Fibroblast of the conjunctiva (primary cell): ENCODE measurements at regions not wholly inside any gene's neighbourhood (a gene's known extent, or its start where the extent isn't known, plus 50 kb on each side); places are given as distances from the start of the nearest gene placed in this dataset.

ENCODE experiments used
- DNase-seq: peaks from one replicate; pipeline ENCODE4 v3.0.0-alpha.2; 2010; ENCODE audit warnings: low read depth

DNA sequence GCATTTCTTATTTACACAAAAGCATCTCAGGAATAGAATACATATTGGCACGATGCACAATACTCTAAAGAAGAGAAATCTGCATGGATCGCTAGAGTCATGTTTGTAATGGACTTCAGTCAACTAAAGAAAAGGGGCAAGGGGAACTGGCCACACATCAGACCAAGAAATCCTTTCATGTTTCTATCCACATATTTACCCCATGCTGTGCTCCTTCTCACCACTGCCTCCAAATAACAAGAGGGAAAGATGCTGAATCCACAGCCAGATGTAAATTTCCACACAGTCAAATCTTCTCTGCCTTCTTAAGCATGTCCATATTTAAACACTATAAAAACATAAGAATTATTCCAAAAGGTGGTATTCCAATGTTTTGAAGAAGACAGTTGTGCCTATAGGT lies 67.6 kb downstream of the COX18 start:
- DNase-seq, result no peak

DNA sequence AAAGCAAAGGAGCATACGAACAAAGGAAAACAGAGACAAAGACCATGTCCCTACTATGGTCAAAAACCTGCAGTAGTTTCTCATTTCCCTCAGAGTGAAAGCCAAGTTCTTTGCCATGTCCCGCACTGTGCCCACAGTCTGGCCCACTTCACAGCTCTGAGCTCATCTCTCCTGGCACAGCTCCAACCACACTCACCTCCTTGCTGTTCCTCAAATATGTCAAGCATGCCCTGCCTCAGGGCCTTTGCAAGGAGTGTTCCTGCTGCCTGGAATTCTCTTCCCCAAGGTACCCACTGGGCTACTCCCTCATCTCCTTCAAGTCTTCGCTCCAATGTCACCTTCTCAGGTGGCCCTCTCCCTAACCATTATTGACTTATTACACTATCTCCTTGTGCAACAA lies 72.1 kb downstream of the COX18 start:
- no peak for DNase-seq

DNA sequence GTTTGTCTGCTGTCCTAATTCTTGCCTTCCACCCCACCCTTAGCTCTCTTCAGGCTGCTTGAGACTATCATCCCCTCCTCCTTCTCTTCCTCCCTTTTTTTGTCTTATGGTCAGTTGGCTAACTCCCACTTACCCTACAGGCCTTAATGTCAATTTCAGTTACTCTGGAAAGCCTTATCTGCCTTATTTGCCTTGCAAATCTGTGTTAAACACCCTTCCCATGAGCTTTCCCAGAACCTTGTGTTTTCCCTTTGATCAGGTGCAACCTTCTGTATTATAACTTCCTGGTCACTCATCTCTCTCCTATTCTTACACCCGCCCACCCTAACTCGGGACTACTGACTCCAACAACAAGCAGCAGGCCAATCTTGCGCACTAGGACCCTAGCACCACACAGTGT lies 74.8 kb downstream of the COX18 start:
- DNase-seq, result no peak

DNA sequence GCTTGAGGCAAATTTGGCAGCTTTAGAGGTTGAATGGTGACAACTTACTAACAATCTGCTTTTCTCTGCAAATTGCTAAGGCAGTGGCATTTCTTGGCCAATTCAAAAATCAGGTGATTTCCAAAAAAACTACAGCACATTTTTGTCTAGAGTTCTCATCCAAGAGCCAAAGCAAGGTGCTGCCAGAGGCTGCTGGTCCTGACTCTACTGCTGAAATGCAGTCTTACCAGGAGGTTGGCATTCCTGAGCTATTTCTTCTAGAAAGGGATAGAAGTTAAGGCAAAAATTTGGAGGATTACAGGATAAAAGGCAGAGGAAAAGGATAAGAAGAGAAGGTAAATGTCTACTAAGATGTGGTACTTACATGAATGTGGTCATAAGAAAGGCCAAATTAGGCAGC lies 75.6 kb downstream of the COX18 start:
- DNase-seq, result no peak

DNA sequence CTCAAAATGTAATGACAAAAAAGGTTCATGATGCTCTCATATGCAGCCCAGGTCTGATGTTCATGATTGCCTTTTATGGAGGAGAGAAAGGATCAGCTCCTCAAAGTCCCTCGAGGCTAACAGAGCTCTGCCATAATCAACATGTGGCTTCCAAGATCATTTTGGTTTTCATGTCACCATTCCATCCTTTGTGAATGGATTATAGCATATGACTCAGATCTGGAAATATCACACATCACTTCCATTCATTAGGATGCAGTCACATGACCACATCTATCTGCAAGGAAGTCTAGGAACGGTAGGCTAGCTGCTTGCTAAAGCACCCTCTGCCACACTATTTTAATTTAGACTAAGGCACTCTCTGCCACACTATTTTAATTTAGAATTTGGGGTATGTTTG lies 77.6 kb downstream of the COX18 start:
- DNase-seq, result no peak

DNA sequence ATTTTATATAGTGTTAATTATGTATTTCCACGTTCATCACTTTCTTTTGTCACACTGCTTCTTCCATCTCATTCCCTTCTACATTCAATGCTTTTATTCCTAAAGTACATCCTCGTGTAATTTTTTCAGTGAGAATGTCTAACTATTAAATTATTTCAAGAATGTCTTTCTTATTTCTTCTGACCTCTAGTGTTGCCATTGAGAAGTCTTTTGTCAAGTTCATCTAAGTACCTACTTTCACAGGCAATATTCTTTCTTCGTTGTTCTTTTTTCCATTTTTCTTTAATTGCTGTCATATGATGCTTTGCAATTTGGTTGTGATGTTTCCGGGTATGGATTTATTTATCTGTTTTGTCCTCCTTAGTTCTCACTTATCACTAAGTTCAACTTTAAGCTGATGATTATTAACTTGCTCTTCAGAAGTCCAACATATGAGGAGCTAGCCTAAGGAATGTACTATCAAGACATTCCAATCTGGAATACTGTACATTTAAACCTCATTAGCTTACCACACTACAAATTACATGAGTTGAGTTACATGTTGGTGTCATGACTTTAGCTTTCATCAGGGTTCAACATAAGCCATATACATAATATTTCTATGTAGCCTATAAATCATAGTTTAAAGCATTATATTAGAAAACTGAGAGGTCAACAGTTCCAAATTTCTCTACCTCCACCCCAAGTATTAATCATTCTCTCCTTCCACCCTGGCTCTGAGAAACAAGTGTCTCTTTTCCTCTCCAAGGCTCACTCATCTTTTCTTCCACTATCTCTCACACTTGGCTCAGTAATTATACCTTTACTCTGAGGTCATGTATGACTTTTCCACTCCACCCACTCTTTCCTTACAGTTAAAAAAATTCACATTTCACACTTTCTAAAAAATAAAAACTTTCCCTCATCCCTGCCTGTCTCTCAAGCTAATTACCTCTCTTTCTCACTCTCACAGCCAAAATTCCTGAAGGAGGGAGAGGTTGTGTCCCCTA lies 81.5 kb downstream of the COX18 start:
- no peak for DNase-seq

DNA sequence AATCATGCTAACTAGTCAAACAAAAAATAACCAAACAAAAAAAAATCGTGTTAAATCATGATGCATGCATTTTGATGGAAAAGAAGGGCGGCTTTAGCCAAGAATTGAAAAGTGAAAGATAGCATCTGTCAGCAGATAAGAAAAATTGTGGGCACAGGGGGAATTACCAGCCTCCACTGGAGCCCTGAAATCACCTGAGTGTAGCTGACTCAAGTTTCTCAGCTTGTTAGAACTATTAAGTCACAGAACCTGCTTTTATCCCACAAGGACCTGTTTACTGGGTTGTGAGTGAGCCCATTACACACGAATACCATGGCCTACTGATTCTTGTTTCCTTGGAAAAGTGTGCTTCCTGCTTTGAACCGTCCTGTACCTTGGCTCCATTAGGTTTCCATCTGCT lies 85.2 kb downstream of the COX18 start:
- no peak for DNase-seq

DNA sequence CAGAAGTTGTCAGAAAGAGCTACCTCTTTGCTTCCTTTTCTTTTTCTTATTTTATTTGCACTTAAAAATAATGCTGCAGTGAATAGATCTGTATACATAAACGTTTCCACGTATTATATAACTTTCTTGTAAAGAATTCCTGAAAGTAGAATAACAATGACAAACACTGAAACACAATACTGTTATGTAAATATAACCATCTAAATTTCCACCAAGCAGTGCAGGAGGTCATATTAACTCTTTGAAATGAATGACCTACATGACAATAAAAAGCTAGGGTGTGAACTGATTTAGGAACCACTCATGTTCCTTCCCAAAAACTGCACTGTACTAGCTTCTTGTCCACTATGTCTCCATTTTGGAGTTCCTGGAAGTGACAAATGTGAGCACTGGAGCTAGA lies 85.8 kb downstream of the COX18 start:
- no peak for DNase-seq

DNA sequence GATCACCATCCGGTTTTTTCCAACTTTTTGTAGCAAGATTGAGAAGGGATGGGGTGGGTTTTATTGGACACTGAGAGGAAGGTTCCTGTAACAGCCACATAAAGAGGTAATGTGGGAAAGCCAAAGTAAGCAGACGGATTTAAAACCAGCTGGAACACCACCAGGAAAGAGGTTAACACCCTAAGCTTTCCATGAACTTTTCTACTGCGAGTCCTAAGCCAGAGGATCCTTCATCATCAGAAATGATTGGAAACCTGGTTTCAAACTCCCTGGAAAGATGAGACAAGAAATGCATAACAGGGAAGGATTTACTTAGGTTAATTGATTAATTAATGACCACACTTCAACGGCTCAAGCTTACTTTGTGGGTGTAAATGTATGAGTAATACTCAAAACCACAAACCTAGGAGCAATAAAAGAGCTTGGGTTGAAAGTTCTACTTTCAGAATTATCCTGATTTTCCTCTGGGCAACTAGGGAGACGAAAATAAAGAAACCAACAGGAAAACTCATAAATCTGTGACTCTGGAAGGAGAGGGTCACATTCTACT lies 91.5 kb downstream of the COX18 start:
- DNase-seq, result no peak

DNA sequence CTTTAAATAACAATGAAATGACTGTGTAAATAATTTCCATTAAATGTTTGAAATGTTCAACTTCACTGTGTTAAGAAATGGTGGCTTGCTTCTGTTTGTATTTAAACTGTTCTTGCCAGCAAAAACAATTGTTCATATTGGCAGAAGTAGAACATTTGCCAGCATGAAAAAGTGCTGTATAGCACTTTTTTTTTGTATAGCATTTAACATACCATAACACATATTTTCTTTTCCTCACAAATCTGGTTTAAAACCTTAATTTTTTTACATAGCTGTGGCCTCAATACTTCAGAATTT lies 94.1 kb downstream of the COX18 start:
- DNase-seq, result no peak

DNA sequence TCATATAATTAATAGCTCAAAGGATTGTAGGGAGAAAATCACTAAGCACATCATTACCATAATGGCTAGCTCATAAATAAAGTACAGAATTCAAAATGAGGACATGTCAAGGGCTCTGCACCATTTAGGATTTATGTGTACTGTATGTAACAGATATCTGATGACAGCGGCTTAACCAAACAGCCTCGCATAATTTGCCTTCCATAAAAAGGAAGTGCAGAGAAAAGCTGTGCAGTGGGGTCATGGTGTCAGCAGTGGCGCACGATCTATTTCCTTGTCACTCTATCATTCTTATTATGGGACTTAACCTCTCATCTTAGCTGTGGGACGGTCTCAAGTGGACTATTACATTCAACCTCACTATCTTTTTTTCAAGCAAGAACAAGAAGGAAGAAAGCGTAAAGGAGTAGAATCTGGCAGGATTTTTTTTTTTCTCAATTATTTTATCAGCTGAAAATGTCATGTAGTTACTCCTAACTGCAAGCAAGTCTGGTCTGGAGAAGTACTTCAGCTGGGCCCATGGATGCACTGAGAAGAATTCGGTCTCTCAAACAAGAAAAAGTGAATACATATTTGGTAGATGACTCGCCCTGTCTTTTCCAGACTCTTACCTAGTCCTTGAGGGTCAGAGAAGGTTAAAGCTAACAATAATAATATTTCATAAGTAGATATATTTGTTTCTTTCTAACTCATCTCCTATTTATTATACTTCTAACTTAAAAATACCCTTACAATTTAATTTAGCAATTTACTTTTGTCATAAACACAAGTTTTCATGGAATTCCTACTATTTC lies 94.6 kb downstream of the COX18 start:
- no peak for DNase-seq

DNA sequence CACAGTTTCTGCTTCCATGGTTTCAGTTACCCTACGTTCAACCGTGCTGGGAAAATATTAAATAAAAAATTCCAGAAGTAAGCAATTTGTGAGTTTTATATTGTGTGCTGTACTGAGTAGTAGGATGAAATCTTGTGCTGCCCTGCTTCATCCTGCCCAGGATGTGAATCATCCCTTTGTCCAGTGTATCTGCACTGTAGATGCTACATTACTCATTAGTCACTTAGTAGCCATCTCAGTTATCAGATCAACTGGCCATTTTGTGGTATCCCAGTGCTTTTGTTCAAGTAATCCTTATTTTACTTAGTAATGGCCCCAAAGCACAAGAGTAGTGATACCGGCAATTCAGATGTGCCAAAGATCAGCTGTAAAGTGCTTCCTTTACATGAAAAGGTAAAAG lies 97.9 kb downstream of the COX18 start:
- DNase-seq, result peak; percentile 27

DNA sequence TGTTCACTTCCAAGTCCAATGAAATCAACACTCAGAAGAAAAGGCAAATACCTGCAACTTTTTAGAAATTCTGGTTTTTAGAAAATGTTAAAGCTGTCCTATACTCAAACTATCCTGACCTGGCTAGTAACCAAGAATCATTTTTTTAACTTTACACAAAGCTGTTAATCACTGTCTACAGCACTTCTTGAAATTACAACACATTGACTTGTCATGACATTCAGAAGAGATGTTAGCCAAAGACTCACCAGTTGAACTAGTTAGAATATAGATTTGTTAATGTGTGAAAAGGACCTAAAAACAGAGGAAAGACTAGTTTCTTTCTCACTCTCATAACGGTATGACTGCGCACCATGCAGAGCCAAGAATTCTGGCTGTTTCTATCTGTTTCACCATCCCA lies 98.8 kb downstream of the COX18 start:
- no peak for DNase-seq

DNA sequence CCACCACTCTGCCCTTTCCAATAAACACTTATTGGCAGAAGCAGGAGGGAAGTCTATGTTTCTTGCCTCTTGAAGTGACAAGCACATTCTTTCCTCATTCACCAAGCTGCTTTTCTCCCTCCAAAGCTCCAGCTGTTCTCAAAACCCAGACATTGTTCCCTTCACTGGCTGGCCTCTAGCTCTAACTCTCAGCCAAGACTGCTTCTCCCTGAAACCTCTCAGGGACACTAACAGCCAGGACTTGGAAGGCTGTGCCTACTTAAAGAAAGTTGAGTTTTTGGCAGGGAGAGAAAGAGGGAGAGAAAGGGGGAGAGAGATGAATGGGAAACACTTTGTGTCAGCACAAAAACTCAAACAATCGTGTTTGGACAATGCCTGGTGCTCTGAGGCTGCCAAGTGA lies 99.5 kb downstream of the COX18 start:
- DNase-seq, result no peak

DNA sequence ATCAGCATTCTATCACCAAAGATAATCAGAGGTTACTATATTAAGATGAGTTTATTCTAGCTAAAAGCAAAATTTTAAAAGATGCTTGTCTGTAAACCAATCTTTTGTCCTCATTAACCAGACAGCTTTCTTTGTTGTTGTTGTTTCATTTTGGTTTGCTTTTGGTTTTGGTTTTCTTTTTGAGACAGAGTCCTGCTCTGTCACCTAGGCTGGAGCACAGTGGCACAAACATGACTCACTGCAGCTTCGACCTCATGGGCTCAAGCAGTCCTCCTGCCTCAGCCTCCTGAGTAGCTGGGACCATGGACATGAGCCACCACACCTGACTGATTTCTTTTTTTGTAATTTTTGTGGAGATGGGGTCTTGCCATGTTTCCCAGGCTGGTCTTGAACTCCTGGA lies 102.9 kb downstream of the COX18 start:
- DNase-seq, result no peak

DNA sequence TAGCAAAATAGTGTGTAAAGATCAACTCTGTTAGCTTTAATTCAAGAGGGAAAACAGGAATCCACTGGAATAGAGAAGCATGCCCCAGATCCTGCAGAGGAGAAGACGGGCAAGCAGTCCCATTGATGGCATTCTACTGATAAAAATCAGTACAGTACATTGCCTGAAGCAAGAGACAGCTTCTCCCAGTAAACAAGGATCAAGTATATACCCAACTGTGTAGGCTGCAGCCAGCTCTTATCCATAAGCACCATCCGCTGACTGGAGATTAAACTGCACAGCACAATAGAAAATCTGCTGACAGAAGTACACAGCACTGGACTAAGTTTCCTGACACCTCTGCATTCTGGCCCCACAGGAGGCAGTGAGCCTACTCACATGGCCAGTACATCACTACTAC lies 110.1 kb downstream of the COX18 start:
- DNase-seq, result no peak

DNA sequence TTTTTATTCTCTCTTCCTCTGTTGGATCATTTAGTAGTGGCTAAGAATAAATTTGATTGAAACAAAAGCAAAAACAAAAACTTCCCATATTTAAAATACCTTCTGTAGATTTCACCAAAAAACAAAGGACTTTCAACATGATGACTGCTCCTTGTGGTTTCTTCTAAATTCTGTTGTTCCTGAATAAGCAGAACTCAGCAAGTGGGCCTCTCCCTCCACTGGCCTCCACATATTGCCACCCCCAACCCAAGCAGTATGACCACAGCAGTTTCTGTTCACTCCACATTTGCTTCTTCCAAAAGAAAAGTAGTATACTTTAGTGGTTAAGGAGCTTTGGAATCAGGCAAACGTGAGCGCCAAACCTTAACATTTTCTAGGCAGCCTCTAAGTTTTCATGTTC lies 114.7 kb downstream of the COX18 start:
- no peak for DNase-seq

DNA sequence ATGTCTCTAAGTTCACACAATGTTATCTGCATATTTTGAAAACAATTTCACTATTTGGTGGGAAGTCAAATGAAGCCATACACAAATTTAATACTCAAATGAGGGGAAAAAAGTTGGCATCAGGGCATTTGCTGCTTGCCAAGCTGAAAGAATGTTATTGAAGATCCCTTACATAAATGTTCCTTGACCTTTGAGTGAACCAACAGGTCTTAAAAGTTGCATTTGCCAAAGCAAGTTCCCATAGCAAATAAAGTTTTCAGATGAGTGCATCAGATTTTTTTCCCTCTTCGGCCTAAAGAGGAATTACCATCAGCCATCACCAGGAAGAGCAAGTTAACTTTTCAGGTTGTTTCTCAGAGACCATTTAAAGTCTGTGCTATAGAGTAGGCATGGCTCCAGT lies 115.9 kb downstream of the COX18 start:
- DNase-seq, result no peak

DNA sequence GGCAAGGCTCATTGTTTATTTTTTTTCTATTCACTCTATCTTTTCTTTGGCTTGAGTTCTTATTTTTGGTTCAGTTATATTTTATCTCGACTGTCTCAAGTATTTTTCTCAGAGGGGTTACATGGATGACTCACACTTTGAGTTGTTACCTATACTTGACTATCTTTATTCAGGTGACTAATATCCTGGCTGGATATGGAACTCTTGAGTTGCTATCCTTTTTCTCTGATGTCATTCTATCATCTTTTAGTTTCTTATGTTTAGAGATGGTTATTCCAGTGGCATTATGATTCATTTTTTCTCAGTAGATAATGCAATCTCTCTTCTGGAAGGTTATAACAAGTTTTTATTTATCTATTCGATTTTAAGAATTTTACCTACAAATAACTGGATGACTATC lies 117.9 kb downstream of the COX18 start:
- DNase-seq, result no peak

DNA sequence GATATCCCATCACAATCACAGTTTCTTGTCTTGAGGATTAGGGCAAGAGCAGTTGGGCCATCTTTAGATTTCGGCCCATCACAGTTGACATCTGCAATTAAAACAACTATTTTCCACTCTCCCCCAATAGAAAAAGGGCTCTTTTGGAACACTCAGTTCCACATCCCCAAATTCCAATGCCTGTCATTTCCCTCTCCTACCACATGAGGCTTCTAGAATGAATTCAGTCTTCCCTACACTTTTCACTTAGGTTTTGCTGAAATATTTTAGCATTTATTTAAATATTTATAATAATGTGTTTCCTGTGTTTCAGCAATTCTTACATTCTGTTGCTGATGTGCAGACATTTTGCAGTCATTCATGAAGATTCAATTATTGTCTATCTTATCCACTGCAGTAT lies 118.4 kb downstream of the COX18 start:
- DNase-seq, result no peak

DNA sequence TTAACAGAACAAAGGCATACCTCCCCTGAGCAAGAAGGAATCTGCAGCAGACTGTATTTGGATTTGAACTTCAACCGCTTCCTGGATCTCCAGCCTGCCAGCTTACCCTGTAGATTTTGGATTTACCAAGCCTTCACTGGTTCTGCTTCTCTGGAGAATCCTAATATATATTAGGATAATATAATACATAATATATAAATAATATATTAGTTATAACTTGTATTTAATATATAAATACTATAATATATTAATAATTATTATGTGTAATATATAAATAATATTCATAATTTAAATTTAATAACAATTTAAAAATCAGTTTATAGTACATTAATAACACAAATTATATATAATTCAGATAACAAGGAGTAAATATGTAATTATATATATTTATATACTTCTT lies 121.4 kb downstream of the COX18 start:
- no peak for DNase-seq

DNA sequence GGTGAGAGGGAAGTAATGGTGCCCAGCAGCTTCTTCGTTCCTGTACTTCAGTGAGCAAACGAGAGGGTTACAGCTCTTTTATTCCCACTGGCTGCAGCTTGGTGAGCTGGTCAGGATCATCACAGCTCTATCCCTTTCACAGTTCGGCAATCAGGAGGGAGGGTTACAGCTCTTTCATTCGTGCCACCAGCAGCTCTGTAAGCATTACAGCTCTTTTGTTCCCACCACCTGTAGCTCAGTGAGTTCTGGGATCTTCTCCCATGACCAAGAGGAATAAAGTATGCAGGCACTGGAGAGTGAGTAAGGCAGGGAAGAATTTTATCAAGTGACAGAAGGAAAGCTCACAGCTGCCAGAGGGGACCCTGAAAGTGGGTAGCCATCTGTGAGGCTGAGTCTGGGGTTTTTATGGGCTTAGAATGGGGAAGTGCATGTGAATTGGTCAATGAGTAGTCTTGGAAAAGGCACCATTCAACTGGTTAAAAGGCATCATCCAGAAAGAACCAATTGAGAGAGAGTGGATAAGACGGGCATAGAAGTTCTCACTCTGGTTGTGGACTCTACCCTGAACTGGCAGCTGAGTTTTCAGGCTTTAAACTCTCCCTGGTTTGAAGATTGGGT lies 123.7 kb downstream of the COX18 start:
- DNase-seq, result no peak

DNA sequence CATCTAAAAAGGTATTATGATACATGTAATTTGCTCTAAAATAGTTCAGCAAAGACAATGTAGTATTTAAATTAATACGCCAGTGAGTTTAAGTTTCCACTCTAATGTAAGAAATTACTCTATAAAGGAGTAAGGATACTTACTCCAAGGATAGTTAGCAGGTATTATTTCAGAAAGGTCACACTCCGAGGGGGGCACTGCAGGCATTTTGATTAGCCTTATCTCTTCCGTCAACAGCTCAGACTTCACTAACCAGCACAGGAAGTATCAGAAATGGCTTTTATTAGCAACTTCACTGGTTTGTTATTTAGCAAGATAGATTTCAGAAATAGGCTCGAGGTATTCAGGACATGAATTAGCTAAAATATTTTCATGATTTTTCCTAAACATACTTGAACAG lies 127.0 kb downstream of the COX18 start:
- no peak for DNase-seq
